GM12891 (cell line): ENCODE measurements at regions not wholly inside any gene's neighbourhood (a gene's known extent, or its start where the extent isn't known, plus 50 kb on each side); places are given as distances from the start of the nearest gene placed in this dataset.

ENCODE experiments used
- POLR2A ChIP-seq: IDR thresholded peaks from 2 replicates; pipeline ENCODE4 v1.6.1; 2011; ENCODE audit warnings: low read depth, low read length, control low read depth
- POLR2AphosphoS5 ChIP-seq: IDR thresholded peaks from 2 replicates; pipeline ENCODE4 v1.6.1; 2011; ENCODE audit warnings: low read depth, low read length, control low read depth
- POU2F2 ChIP-seq: IDR thresholded peaks from 2 replicates; pipeline ENCODE4 v1.6.1; 2011; ENCODE audit warnings: low read depth, mild to moderate bottlenecking, control low read depth, low read length, moderate library complexity

DNA sequence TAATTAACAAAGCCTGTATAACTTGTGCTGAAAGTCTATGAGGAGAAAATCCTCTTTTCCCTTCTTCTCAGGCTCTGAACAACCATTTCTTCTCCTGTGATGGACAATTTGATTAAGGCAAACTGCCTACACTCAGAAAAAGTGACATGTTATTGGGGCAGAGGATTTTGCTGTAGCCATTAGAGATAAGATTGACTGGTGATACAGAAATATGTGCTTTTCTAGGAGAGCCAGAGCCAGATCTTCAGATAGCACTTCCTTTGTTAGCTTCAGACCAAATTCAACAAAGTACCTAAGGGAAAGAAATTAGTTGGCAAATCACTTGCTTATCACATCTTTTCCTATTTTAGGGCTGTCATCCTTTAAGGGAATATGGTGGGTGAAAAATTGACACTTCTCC is 259.9 kb downstream of the ARPP21 start:
- TF ChIP-seq POLR2AphosphoS5 (no peak), POU2F2 (no peak), POLR2A (no peak)
